ENCODE measurements at regions not wholly inside any gene's neighbourhood (a gene's known extent, or its start where the extent isn't known, plus 50 kb on each side); places are given as distances from the start of the nearest gene placed in this dataset.

DNA sequence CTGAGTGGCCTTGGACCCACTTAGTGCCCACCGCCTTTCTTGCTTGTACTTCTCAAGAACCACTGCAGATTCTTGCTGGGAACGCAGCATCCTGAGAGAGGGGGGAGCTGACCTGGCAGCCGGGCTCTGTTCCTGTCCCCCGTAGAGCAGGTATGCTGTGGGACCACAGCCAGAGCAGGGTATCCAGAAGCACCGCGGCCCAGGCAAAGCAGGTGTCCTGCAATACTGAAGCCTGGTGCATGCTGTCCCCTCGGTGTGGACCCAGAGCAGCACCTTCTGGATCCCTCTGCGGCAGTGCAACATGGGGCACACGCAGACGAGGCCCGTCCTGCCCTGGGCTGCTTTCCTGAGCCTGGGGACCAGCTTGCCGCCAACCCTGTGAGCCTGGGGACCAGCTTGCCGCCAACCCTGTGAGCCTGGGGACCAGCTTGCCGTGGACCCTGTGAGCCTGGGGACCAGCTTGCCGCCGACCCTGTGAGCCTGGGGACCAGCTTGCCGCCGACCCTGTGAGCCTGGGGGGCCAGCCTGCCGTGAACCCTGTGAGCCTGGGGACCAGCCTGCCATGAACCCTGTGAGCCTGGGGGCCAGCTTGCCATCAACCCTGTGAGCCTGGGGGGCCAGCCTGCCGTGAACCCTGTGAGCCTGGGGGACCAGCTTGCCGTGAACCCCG lies 60.9 kb upstream of the ADGRA1 start:
- TF ChIP-seq CTCF (conservative IDR thresholded peaks at IDR 0.05 in 1 of 2, IDR thresholded peaks at IDR 0.05 in 1 of 2; ENCODE audit: extremely low read depth in 1 of 2, insufficient read depth in 1 of 2, low read depth in 1 of 2, low read length in 2 of 2) (no peak), EZH2 (IDR thresholded peaks at IDR 0.05; ENCODE audit: borderline replicate concordance, low read length) (no peak)
